ENCODE measurements at regions not wholly inside any gene's neighbourhood (a gene's known extent, or its start where the extent isn't known, plus 50 kb on each side); places are given as distances from the start of the nearest gene placed in this dataset.
A peak's percentile ranks its signal among the peaks of the same experiment; 100 is the strongest.

DNA sequence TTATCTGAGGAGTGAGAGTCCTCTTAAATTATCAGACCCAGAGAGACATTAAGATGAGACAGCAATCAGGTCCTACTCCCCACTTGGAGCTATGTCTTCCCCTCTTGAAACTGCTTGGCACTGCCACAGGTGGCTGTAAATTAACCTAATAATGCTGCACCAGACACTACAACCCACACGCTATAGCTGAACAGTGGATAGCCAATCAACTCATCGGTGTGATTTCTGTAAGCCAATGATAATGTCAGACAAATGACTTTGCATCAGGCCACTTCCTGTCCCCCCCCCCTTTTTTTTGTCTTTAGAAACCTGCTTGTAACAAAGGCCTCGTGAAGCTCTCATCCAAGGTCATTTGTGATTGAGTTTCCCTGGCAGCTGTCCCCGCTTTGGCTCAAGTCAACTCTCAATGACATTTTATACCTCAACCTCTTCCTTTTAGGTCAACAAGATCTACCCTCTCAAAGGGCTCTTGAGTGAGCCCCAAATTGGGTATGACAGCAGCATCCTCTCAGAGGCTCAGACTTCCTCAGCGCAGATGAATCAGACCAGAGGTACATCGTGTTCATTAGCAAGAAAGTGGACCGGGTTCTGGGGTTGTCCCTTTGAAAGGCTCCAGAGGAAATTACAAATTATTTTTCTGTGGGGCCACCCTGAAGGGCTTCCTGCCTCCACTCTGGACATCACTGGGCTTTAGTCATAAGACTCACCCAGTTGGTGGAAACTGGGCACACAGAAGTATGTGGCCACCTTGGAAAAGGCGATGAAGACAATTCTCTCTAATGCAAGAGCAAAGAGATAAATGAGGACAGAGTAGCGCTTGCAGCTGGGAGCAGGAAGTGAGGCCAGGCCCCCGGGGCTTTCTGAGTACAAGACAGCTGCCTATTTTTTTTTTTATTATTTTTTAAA, 73.6 kb downstream of the COPS8 start:
- Histone ChIP-seq H3K27me3 (ENCODE audit: control insufficient read depth, insufficient read depth, low read length) (no peaks in the 10 kb centered on the region), H3K4me3 (ENCODE audit: low read depth, low read length) (no peak overlapping the region), H3K36me3 (ENCODE audit: control insufficient read depth, insufficient read depth, low read length) (no peaks in the 10 kb centered on the region)
- FAIRE-seq (no peak), DNase-seq (ENCODE audit: low read depth) (no peak)
- TF ChIP-seq CTCF (IDR thresholded peaks at IDR 0.05; ENCODE audit: insufficient read depth, low read length, severe bottlenecking): no peak

DNA sequence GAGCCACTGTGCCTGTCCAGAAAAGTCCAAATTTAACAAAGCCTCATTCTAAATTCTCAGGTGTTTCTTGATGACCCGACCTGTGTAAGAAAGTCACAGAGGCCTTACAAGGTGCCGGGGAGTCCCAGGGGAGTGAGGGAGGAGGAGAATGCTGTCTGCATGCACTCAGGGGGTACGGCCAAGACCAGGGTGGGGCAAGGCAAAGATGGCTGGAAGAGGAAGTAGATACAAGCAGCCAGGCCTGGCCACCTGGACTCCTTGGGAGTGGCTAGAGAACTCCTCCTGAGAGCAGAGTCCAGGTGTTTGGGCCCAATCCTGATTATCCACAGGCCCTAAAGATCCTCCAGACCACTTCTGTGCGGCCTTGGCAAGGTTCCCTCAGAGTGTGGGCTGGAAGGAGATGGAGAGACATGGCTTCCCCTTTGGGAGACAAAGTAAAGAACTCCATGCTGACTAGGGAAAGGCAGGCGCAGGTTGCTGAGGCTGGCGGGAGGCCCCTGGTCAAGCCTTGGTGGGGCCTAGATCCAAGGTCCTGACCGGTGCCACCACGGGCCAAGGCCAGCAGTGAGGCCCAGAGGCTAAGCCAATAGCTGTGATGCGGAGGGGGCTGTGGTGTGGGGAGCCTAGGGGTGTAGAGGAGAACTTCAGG, 74.7 kb downstream of the COPS8 start:
- no peak for TF ChIP-seq CTCF (IDR thresholded peaks at IDR 0.05; ENCODE audit: insufficient read depth, low read length, severe bottlenecking)
- no peaks in the 10 kb centered on the region for H3K36me3 ChIP-seq (ENCODE audit: control insufficient read depth, insufficient read depth, low read length)
- FAIRE-seq (no peak), DNase-seq (ENCODE audit: low read depth) (no peak)
- no peak overlapping the region for H3K4me3 ChIP-seq (ENCODE audit: low read depth, low read length)
- no peaks in the 10 kb centered on the region for H3K27me3 ChIP-seq (ENCODE audit: control insufficient read depth, insufficient read depth, low read length)

GRCh38 chr2:237161189-237161588, 75.5 kb downstream of the COPS8 start:
- H3K27me3 ChIP-seq (ENCODE audit: control insufficient read depth, insufficient read depth, low read length): no peaks in the 10 kb centered on the region
- TF ChIP-seq CTCF (IDR thresholded peaks at IDR 0.05; ENCODE audit: insufficient read depth, low read length, severe bottlenecking): no peak
- peak; percentile 23 for FAIRE-seq
- DNase-seq (ENCODE audit: low read depth): no peak
- H3K36me3 ChIP-seq (ENCODE audit: control insufficient read depth, insufficient read depth, low read length): no peaks in the 10 kb centered on the region
- H3K4me3 ChIP-seq (ENCODE audit: low read depth, low read length): no peak overlapping the region

GRCh38 chr2:237162959-237163358, 77.3 kb downstream of the COPS8 start:
- no peak for DNase-seq (ENCODE audit: low read depth)
- no peak for FAIRE-seq
- Histone ChIP-seq H3K4me3 (ENCODE audit: low read depth, low read length) (no peak overlapping the region), H3K36me3 (ENCODE audit: control insufficient read depth, insufficient read depth, low read length) (no peaks in the 10 kb centered on the region), H3K27me3 (ENCODE audit: control insufficient read depth, insufficient read depth, low read length) (no peaks in the 10 kb centered on the region)
- TF ChIP-seq CTCF (IDR thresholded peaks at IDR 0.05; ENCODE audit: insufficient read depth, low read length, severe bottlenecking): no peak

- FAIRE-seq (no peak), DNase-seq (ENCODE audit: low read depth) (no peak)
- TF ChIP-seq CTCF (IDR thresholded peaks at IDR 0.05; ENCODE audit: insufficient read depth, low read length, severe bottlenecking): no peak
- no peak overlapping the region for H3K4me3 ChIP-seq (ENCODE audit: low read depth, low read length)
- H3K27me3 ChIP-seq (ENCODE audit: control insufficient read depth, insufficient read depth, low read length): no peaks in the 10 kb centered on the region
- no peaks in the 10 kb centered on the region for H3K36me3 ChIP-seq (ENCODE audit: control insufficient read depth, insufficient read depth, low read length)
Measured at GRCh38 chr2:237164474-237165042, 78.9 kb downstream of the COPS8 start.
